Myocyte (in vitro differentiated cells): ENCODE measurements at regions not wholly inside any gene's neighbourhood (a gene's known extent, or its start where the extent isn't known, plus 50 kb on each side); places are given as distances from the start of the nearest gene placed in this dataset.
"Not testable (repeated sequence)": the region's sequence is repeated elsewhere in the genome, so short reads cannot be mapped to it uniquely, and the experiment has no call there.

Experiments used
- DNase-seq: peaks from one replicate; pipeline ENCODE4 v3.0.0-alpha.2; 2012; ENCODE audit warnings: low read depth

- DNase-seq = no peak
Observed at GRCh38 chr18:47729356-47729755, 201.1 kb downstream of the SMAD2 start.

DNA sequence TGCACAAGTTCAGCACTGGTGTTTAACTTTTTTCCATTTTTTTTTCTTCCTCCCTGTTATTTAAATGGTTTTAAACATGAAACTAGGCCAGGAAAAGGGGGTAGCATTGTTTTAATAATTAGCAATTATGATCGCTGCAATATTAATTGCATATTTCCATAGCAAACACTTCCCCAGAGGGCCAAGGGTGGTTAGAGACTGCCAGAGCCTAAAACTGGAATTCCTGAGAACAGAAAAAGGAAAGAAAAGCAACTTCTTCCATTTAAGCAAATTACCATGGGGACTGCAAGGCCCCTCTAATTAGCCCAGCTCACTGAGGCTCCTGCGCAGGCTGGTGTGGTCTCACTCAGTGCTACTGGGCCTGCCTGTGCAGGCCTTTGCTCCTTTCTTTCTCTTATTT lies 201.5 kb downstream of the SMAD2 start:
- DNase-seq = no peak

DNA sequence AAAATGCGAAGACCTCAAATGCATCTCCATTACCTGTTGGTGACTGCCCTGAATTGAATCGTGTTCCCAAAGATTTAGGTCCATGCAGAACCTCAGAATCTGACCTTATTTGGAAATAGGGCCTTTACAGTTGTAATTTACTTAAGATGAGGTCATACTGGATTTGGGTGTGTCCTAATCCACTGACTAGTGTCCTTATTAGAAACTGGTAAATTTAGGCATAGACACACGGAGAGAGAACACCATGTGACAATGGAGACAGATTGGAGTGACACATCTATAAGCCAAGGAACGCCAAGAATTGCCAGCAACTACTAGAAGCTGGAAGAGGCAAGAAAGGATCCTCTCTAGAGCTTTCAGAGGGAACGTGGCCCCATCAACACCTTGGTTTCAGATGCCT lies 203.1 kb downstream of the SMAD2 start:
- DNase-seq = no peak

- DNase-seq = no peak
Observed at GRCh38 chr18:47726550-47726949, 203.9 kb downstream of the SMAD2 start.

DNA sequence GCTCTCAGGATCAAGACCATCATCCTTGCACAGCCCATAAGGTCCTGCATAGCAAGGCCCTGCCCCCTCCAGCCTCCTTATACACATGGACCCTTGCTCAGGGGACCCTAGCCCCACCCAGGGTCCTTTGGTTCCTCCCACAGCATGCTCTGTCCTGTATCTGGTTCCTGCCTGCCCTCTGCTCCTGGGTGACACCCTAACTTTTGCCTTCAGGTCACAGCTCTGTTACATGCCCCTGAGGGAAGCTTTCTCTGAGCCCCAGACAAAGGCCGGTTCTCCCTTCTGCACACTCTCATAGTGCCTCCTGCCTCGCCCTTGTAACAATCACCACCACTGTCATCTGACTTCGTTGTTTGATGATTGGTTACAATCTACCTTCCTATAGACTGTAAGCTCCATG lies 204.8 kb downstream of the SMAD2 start:
- DNase-seq = no peak

DNA sequence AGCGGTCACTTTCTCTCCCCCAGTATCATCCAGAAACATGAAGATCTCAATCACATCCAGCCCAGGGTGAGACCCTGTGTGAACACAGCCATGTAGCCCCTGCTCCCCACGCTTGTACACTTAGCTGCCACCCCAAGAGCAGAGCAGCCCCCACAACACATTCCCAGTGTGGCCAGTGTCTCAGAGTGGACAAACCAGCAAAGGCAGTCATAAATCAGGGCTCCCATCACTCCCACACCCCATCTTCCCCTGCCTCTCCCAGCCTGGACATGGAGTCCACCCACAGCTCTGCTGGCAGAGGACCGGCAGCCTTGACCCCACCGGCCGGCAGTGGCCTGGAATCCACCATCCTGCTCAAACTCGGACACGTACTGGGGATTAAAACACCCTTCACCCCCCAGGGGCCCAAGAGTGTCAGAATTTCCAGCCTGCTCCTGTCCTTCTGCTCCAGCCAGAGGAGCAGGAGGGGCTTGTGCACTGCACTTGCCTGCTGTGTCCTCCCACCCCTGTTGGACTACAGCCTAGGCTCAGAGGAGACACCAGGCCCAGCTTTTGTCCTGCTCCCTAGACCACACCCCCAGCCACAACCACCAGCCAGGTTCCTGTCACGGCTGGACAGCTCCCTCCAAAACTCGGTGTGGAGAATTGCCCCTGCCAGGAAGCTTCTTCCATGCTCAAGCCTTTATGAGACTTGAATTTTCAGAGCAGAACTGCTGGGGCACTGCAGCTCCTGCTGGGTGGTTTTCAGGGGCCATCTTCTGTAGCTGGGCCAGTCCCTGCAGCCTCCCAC lies 206.1 kb downstream of the SMAD2 start:
- DNase-seq = no peak

DNA sequence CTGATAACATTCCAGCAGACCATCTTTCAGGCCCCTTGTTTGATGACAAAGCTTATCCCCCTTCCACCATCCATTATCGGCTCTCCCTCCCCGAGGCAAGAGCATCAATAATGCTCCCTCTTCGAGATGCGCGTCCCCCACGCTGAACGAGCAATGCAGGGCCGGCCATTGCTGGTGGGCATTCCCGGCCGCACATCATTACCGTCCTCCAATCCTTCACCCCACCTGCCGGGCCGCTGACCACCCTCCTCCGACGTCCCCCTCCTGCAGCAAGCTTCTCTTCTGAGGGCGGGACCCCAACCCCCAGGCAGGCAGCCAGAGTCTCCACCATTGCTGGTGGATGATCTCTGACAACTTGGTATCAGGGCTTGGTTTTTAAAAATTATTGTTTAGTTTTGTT lies 208.6 kb downstream of the SMAD2 start:
- DNase-seq = no peak

DNA sequence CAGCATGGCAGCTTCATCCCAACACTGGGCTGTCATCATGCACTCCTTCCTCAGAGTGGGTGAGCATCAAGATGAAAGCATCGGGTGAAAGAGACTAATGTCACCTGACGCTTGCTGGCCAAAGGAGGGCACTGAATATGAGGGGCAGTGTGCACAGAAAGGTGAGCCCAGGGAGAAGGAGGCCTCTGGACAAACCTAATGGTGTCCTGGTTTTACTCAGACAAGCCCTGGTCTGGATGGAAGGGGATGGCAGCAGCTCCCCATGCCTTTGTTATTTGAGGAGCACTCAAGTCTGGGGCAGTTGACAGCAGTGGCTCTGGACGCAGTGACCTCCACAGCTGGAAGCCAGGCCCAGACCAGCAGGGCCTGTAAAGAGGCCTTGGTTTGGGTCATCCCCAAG lies 209.7 kb downstream of the SMAD2 start:
- DNase-seq = no peak

- no peak for DNase-seq
Observed at GRCh38 chr18:47719096-47719780, 211.2 kb downstream of the SMAD2 start.

DNA sequence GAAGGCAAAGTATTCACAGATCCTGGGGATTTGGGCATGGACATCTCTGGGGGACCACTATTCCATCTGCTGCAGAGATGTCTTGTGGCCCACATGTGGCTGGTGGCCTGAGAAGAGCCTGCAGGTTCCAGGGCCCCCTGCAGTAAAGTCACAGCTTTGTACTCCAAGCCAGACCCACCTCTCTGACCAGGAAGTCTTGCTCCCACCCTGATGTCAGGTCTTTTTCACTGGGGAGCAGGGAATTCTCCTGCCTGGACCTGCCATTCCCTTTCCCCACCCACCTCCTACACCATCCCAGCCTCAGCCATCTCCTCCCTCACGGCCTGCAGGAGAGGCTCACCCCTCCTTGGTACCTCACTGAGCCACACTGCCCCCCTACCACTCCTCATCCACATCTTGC lies 211.8 kb downstream of the SMAD2 start:
- DNase-seq = no peak

- DNase-seq = no peak
Observed at GRCh38 chr18:47717257-47717656, 213.2 kb downstream of the SMAD2 start.

DNA sequence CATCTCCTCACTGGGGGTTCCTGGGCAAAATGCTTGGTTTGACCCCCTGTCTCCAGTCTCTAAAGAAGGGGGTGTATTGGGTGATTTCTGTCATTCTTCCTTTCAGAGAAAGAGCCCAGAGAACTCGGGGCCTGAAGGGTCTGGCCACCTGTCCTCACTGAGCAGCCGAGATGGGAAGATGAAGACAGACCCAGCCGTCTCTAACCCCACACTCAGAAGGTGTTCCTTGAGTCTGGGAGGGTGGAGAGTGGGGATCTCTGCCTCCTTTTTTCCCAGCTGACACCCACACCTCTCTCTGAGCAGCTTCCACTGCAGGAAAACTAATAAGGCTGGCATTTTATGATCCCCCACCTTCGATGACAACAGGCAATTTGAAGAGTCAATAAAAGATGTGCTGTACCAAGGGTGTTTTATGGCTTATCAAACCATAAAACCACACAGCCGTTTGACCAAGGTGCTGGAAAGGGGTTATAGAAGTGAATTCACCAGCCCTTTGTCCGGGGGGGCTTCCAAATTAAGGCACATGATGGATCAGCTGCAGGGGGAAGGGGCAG lies 213.8 kb downstream of the SMAD2 start:
- DNase-seq = no peak

DNA sequence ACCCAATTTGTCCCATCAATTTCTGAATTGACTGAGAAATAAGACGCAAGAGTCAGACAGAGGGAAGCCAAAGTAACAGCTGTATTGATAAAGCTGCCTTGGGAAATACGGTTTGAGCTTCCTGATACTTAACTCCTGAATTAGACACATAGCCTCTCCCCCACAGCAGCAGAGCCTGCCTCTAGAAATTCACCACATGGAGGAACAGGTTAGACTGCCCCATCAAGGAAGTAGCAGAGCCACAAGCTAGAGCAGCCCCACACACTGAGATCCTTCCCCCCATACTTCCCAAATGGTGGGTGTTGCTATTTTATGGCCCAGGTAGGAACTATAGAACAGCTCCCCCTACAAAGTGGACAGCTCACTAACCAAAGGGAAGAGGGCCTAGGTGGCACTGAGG lies 220.0 kb downstream of the SMAD2 start:
- DNase-seq = no peak

- DNase-seq = no peak
Observed at GRCh38 chr18:47709556-47709955, 220.9 kb downstream of the SMAD2 start.

GRCh38 chr18:47708206-47708605 lies 222.3 kb downstream of the SMAD2 start:
- no peak for DNase-seq

GRCh38 chr18:47701134-47701533 lies 229.3 kb downstream of the SMAD2 start:
- DNase-seq = no peak

DNA sequence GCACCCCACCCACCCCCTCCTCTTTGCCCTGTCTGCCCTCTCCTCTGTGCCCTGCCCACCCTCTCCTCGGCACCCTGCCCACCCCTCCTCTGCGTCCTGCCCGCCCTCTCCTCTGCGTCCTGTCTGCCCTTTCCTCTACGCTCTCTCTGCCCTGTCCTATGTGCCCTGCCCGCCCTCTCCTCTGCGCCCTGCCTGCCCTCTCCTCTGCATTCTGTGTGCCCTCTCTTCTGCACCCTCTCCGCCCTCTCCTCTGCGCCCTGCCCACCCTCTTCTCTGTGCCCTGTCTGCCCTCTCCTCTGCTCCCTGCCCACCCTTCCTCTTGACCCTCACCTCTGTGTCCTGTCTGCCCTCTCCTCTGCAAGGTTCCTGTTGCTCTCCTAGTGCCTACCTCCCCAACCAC lies 233.6 kb downstream of the SMAD2 start:
- DNase-seq = no peak

GRCh38 chr18:47691611-47692010 lies 238.8 kb downstream of the SMAD2 start:
- no peak for DNase-seq

- DNase-seq = not testable (repeated sequence)
Observed at GRCh38 chr18:47690778-47691177, 239.7 kb downstream of the SMAD2 start.

- no peak for DNase-seq
Observed at GRCh38 chr18:47689371-47689770, 241.1 kb downstream of the SMAD2 start.

GRCh38 chr18:47686806-47687205 lies 243.7 kb downstream of the SMAD2 start:
- DNase-seq = no peak

GRCh38 chr18:47683774-47684173 lies 246.7 kb downstream of the SMAD2 start:
- DNase-seq = no peak

- DNase-seq = no peak
Observed at GRCh38 chr18:47682876-47683275, 247.6 kb downstream of the SMAD2 start.
